Esophagus squamous epithelium (tissue), 4 donors: ENCODE measurements at regions not wholly inside any gene's neighbourhood (a gene's known extent, or its start where the extent isn't known, plus 50 kb on each side); places are given as distances from the start of the nearest gene placed in this dataset.

Experiments
- CTCF ChIP-seq, 6 experiments: fragments of 450-650 bp in 4 of 6; fragments of 200-600 bp in 2 of 6; sonication (generic) in 2 of 6; IDR thresholded peaks; one replicate each; pipeline ENCODE4 v1.5.1; 2016 to 2019; ENCODE audit warnings: antibody characterized with exemption in 6 of 6, mild to moderate bottlenecking in 4 of 6, moderate library complexity in 4 of 6
- POLR2A ChIP-seq, 4 donors: fragments of 450-650 bp; IDR thresholded peaks; one replicate each; pipeline ENCODE4 v1.6.1; 2017; ENCODE audit warnings: antibody characterized with exemption in 4 of 4, mild to moderate bottlenecking in 4 of 4, moderate library complexity in 3 of 4

GRCh38 chr2:128610496-128610895, 291.8 kb upstream of the HS6ST1 start:
- TF ChIP-seq CTCF (IDR thresholded peaks at IDR 0.05) (no peak), POLR2A (IDR thresholded peaks at IDR 0.05) (no peak)
